ENCODE measurements at regions not wholly inside any gene's neighbourhood (a gene's known extent, or its start where the extent isn't known, plus 50 kb on each side); places are given as distances from the start of the nearest gene placed in this dataset.

DNA sequence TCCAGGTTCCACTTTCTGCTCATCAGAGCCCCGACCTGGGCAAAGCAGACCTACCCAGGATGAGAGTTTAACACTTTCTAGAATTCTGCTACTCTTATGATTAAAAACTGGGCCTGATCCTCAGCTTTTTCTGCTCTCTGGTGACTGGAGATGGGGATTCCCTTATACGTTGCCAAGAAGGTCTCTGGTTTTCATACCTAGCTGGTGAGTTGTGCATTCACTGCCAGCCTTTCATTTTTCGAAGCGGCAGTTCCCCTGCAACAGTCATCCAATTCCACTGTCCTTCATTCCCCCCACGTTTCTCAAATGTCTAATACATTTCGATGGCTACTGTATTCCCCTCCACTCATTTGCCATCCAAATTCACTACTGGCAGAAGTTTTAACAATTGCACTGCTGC is 135.3 kb downstream of the ADSS2 start:
- DNase-seq (ENCODE audit: low spot score) (no peak), ATAC-seq (ENCODE audit: low read depth) (no peak)
- no peaks in the 10 kb centered on the region for H3K27me3 ChIP-seq (ENCODE audit: insufficient read depth, poor library complexity, severe bottlenecking)
- H3K27ac ChIP-seq (ENCODE audit: poor library complexity, severe bottlenecking) = no peak overlapping the region
- H3K36me3 ChIP-seq (ENCODE audit: low read depth) = no peaks in the 10 kb centered on the region
- H3K4me3 ChIP-seq (ENCODE audit: severe bottlenecking) = no peak overlapping the region
- H3K4me1 ChIP-seq (ENCODE audit: insufficient read depth, poor library complexity, severe bottlenecking) = no peaks in the 10 kb centered on the region
- TF ChIP-seq, protein P1, sequence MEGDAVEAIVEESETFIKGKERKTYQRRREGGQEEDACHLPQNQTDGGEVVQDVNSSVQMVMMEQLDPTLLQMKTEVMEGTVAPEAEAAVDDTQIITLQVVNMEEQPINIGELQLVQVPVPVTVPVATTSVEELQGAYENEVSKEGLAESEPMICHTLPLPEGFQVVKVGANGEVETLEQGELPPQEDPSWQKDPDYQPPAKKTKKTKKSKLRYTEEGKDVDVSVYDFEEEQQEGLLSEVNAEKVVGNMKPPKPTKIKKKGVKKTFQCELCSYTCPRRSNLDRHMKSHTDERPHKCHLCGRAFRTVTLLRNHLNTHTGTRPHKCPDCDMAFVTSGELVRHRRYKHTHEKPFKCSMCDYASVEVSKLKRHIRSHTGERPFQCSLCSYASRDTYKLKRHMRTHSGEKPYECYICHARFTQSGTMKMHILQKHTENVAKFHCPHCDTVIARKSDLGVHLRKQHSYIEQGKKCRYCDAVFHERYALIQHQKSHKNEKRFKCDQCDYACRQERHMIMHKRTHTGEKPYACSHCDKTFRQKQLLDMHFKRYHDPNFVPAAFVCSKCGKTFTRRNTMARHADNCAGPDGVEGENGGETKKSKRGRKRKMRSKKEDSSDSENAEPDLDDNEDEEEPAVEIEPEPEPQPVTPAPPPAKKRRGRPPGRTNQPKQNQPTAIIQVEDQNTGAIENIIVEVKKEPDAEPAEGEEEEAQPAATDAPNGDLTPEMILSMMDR (IDR thresholded peaks at IDR 0.05; ENCODE audit: poor library complexity, severe bottlenecking) = no peak
- no peaks in the 10 kb centered on the region for H3K9me3 ChIP-seq (ENCODE audit: severe bottlenecking)

DNA sequence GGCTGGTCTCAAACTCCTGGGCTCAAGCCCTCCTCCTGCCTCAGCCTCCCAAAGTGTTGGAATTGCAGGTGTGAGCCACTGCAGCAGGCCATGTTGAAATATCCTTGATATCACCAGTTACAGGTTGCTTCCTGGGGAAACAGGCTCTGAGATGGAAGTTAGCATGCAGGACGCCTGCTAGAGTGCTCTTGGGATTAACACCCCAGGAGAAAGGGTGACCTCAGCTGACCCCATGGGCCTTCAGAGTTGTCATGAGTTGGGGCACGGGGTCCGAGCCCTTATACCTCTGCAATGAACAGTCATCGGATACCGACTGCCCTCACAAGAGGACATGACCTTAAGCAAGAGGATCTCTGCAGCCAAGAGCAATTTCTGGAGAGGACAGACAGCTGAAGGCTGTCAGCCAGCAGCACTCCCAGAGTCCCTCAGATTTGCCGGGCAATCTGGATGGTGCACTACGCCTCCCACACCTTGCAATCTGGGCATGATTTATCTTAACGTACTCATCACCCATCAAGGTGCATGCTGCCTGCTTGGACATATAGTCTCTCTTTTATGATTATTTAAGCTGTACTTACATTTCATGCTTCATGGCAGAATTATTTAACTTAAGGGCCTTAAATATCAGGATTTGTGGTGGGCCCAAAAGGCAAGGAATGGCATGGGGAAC is 134.6 kb downstream of the ADSS2 start:
- Histone ChIP-seq H3K9me3 (ENCODE audit: severe bottlenecking) (no peaks in the 10 kb centered on the region), H3K27me3 (ENCODE audit: insufficient read depth, poor library complexity, severe bottlenecking) (no peaks in the 10 kb centered on the region), H3K27ac (ENCODE audit: poor library complexity, severe bottlenecking) (no peak overlapping the region), H3K4me3 (ENCODE audit: severe bottlenecking) (no peak overlapping the region), H3K36me3 (ENCODE audit: low read depth) (no peaks in the 10 kb centered on the region), H3K4me1 (ENCODE audit: insufficient read depth, poor library complexity, severe bottlenecking) (peaks cover 5% of the 10 kb centered on the region)
- DNase-seq (ENCODE audit: low spot score) (no peak), ATAC-seq (ENCODE audit: low read depth) (no peak)
- TF ChIP-seq, protein P1 (IDR thresholded peaks at IDR 0.05; ENCODE audit: poor library complexity, severe bottlenecking) = no peak

DNA sequence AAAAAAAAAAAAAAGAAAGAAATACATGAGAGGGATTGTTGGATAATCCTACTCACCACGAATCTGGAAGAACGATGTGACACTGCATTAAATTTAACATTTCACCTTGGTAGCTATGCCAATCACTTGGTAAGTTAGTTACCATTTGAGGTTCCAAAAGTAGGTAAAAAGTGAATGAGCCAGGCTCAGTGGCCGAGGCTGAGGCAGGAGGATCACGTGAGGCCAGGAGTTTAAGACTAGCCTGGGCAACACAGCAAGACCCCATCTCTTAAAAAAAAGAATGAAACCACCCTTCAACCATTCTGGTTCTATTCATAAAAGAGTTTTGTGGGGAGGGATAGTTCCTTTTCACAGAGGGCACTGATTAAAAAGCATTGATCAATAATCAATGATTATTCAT is 133.6 kb downstream of the ADSS2 start:
- Histone ChIP-seq H3K4me3 (ENCODE audit: severe bottlenecking) (no peak overlapping the region), H3K4me1 (ENCODE audit: insufficient read depth, poor library complexity, severe bottlenecking) (peaks cover 12% of the 10 kb centered on the region), H3K27ac (ENCODE audit: poor library complexity, severe bottlenecking) (no peak overlapping the region), H3K36me3 (ENCODE audit: low read depth) (no peaks in the 10 kb centered on the region), H3K27me3 (ENCODE audit: insufficient read depth, poor library complexity, severe bottlenecking) (no peaks in the 10 kb centered on the region), H3K9me3 (ENCODE audit: severe bottlenecking) (no peaks in the 10 kb centered on the region)
- TF ChIP-seq, protein P1 (IDR thresholded peaks at IDR 0.05; ENCODE audit: poor library complexity, severe bottlenecking) = no peak
- DNase-seq (ENCODE audit: low spot score) (no peak), ATAC-seq (ENCODE audit: low read depth) (no peak)

DNA sequence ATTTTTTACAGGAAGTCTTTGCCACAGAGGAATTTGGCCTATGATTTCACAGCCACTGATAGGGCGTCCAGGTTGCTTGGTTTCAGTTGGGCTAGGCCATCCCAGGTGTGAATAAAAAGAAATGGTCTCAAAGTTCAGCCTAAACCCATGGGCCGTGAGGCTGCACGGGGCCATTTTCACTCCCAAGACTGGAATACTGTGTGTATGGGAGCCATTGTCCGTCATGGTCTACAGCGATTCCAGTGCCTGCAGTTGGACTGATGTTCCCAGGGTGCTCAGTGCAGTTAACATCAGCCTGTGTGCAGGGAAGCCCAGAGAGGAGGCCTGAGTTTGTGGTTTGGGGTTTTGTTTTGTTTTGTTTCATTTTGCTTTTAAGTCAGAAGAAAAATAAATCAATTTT is 133.2 kb downstream of the ADSS2 start:
- ATAC-seq (ENCODE audit: low read depth) (no peak), DNase-seq (ENCODE audit: low spot score) (no peak)
- H3K4me1 ChIP-seq (ENCODE audit: insufficient read depth, poor library complexity, severe bottlenecking) = peaks cover 16% of the 10 kb centered on the region
- no peak overlapping the region for H3K27ac ChIP-seq (ENCODE audit: poor library complexity, severe bottlenecking)
- H3K9me3 ChIP-seq (ENCODE audit: severe bottlenecking) = no peaks in the 10 kb centered on the region
- H3K27me3 ChIP-seq (ENCODE audit: insufficient read depth, poor library complexity, severe bottlenecking) = no peaks in the 10 kb centered on the region
- no peaks in the 10 kb centered on the region for H3K36me3 ChIP-seq (ENCODE audit: low read depth)
- TF ChIP-seq, protein P1 (IDR thresholded peaks at IDR 0.05; ENCODE audit: poor library complexity, severe bottlenecking) = no peak
- H3K4me3 ChIP-seq (ENCODE audit: severe bottlenecking) = no peak overlapping the region

Measured in RWPE2 (cell line).